ENCODE measurements at regions not wholly inside any gene's neighbourhood (a gene's known extent, or its start where the extent isn't known, plus 50 kb on each side); places are given as distances from the start of the nearest gene placed in this dataset.

DNA sequence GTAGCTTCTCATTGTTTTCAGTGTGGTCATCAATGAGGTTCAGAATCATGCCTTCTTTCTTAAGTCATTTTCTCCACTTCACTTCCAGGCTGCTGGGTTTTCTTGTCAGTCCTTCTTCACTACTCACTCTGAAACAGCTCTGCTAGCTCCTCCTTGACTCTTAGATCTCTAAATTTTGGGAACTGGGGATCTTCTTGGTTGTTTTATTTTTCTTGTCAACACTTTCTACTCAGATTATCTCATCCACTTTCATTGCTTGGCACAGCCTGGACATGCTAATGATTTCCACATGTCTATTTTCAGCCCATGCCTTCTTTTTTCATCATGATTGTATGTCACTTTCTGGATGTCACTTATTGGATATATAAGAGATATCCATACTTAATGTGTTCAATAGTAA, 517.8 kb upstream of the DSEL start (continued):
- TF ChIP-seq, protein P1, sequence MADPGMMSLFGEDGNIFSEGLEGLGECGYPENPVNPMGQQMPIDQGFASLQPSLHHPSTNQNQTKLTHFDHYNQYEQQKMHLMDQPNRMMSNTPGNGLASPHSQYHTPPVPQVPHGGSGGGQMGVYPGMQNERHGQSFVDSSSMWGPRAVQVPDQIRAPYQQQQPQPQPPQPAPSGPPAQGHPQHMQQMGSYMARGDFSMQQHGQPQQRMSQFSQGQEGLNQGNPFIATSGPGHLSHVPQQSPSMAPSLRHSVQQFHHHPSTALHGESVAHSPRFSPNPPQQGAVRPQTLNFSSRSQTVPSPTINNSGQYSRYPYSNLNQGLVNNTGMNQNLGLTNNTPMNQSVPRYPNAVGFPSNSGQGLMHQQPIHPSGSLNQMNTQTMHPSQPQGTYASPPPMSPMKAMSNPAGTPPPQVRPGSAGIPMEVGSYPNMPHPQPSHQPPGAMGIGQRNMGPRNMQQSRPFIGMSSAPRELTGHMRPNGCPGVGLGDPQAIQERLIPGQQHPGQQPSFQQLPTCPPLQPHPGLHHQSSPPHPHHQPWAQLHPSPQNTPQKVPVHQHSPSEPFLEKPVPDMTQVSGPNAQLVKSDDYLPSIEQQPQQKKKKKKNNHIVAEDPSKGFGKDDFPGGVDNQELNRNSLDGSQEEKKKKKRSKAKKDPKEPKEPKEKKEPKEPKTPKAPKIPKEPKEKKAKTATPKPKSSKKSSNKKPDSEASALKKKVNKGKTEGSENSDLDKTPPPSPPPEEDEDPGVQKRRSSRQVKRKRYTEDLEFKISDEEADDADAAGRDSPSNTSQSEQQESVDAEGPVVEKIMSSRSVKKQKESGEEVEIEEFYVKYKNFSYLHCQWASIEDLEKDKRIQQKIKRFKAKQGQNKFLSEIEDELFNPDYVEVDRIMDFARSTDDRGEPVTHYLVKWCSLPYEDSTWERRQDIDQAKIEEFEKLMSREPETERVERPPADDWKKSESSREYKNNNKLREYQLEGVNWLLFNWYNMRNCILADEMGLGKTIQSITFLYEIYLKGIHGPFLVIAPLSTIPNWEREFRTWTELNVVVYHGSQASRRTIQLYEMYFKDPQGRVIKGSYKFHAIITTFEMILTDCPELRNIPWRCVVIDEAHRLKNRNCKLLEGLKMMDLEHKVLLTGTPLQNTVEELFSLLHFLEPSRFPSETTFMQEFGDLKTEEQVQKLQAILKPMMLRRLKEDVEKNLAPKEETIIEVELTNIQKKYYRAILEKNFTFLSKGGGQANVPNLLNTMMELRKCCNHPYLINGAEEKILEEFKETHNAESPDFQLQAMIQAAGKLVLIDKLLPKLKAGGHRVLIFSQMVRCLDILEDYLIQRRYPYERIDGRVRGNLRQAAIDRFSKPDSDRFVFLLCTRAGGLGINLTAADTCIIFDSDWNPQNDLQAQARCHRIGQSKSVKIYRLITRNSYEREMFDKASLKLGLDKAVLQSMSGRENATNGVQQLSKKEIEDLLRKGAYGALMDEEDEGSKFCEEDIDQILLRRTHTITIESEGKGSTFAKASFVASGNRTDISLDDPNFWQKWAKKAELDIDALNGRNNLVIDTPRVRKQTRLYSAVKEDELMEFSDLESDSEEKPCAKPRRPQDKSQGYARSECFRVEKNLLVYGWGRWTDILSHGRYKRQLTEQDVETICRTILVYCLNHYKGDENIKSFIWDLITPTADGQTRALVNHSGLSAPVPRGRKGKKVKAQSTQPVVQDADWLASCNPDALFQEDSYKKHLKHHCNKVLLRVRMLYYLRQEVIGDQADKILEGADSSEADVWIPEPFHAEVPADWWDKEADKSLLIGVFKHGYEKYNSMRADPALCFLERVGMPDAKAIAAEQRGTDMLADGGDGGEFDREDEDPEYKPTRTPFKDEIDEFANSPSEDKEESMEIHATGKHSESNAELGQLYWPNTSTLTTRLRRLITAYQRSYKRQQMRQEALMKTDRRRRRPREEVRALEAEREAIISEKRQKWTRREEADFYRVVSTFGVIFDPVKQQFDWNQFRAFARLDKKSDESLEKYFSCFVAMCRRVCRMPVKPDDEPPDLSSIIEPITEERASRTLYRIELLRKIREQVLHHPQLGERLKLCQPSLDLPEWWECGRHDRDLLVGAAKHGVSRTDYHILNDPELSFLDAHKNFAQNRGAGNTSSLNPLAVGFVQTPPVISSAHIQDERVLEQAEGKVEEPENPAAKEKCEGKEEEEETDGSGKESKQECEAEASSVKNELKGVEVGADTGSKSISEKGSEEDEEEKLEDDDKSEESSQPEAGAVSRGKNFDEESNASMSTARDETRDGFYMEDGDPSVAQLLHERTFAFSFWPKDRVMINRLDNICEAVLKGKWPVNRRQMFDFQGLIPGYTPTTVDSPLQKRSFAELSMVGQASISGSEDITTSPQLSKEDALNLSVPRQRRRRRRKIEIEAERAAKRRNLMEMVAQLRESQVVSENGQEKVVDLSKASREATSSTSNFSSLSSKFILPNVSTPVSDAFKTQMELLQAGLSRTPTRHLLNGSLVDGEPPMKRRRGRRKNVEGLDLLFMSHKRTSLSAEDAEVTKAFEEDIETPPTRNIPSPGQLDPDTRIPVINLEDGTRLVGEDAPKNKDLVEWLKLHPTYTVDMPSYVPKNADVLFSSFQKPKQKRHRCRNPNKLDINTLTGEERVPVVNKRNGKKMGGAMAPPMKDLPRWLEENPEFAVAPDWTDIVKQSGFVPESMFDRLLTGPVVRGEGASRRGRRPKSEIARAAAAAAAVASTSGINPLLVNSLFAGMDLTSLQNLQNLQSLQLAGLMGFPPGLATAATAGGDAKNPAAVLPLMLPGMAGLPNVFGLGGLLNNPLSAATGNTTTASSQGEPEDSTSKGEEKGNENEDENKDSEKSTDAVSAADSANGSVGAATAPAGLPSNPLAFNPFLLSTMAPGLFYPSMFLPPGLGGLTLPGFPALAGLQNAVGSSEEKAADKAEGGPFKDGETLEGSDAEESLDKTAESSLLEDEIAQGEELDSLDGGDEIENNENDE (IDR thresholded peaks at IDR 0.05; ENCODE audit: insufficient replicate concordance, low read length), result no peak
- no peak for TF ChIP-seq JUN (IDR thresholded peaks at IDR 0.05; ENCODE audit: low read depth, low read length)
- no peak for TF ChIP-seq PHF8 (conservative IDR thresholded peaks at IDR 0.05; ENCODE audit: low read depth, low read length)
- no peak for TF ChIP-seq TAF1 (IDR thresholded peaks at IDR 0.05; ENCODE audit: low read depth, low read length)
- TF ChIP-seq TEAD4 (IDR thresholded peaks at IDR 0.05; ENCODE audit: low read depth, low read length), result no peak
